ENCODE measurements at regions not wholly inside any gene's neighbourhood (a gene's known extent, or its start where the extent isn't known, plus 50 kb on each side); places are given as distances from the start of the nearest gene placed in this dataset.

GRCh38 chr11:39968071-39968470 is 1491.4 kb downstream of the LRRC4C start:
- no peak for TF ChIP-seq CTCF (IDR thresholded peaks at IDR 0.05)
- no peak for TF ChIP-seq POLR2A (IDR thresholded peaks at IDR 0.05)
